GM18870 (cell line): ENCODE measurements at regions not wholly inside any gene's neighbourhood (a gene's known extent, or its start where the extent isn't known, plus 50 kb on each side); places are given as distances from the start of the nearest gene placed in this dataset.
"Not testable (repeated sequence)": the region's sequence is repeated elsewhere in the genome, so short reads cannot be mapped to it uniquely, and the experiment has no call there.

Experiments
- ATAC-seq: cut with Tn5 transposase; IDR thresholded peaks from one replicate; pipeline ENCODE4 v1.9.1; 2021; ENCODE audit warnings: moderate library complexity; ENCODE audit not compliant: unreplicated experiment

DNA sequence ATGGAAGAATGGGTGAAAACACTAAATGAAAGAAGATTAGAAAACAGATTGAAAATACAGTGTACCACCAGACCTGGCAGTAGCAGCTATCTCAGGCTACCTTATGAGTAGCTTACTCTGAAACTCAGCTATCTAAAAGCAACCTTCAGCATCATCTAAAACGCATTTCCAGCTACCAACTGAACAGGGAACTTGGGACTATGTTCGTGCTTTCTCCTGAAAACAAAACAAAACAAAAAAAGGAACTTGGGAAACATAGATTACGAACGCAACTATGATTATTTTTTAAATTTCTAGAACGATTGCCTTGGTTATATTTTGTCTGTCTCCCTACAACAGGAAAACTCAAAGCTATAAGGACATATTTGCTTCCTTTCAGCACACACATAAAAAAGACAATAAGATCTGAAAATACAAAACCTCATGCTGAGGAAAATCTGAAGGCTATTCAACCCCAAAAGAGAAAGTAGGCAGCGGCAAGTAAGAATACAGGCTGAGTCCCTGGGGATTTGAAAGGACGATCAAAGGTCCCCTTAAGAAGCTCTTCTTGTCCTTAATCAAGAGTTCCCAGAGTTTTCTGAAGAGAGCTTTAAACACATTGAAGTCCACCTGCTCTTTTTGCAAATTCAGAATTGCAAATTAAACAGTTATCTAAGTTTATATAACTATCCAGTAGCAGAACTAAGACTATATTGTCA, 53.4 kb downstream of the OR2K2 start:
- no peak for ATAC-seq

DNA sequence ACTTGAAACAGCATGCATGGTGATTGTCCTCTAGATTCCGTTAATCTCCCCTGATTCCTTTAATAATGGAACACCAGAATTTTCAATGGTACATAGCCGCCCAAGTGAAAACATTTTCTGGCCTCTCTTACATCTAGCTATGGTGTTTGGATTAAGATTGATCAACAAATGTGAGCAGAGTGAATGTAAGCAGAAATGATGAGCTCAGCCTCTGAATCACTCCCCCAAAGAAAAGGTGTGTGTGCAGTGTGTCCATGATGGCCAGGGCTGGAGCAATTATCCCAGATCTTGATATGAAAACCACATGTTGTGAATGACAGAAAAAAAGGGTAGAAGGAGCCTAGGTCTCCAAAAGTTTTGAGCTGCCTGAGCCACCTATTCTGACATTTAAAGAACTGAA, 55.3 kb downstream of the OR2K2 start:
- ATAC-seq: no peak

DNA sequence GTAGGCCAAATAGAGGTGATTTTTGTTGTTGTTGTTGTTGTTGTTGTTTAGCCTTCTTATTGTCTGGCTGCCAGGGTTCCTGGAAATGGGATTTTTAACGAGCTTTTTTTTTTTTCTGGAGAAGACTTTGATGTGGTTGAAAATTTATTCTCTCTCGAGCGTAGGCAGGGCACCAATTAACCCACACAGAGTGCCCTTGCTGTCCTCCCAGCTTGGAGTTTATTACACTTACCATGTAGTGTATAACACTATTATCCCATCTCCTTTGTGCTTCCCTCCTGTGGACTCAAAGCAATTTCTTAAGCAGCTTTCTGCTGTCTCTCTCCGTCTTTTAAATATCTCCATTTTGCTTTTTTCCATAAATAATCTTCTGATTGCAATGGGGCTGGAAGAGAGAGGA, 57.4 kb downstream of the OR2K2 start:
- no peak for ATAC-seq

DNA sequence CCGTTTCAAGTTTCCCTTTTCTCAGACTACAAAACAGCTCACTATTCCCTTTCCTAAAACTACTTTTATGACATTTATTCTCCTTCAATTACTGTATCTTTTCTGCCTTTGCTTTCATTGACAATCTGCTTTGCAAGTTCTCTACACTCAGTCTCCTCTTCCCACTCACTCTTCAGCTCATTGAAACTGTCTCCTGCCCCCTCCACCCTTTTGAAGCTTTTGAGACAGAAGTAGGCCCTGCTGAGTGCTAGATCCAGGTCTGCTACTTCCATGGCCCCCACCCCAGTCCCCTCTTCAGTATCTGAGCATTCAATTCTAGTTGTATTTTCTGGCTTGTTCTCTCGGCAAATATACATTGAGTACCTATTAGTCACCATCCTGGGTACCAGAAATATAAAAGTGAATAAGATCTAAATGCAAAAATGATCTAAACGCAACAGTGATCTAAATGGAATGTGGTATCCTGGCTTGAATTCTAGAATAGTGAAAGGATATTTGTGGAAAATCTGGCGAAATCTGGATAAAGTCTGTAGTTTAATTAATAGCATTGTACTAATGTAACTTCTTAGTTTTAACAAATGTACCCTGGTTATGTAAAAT, 58.4 kb downstream of the OR2K2 start:
- ATAC-seq: no peak

DNA sequence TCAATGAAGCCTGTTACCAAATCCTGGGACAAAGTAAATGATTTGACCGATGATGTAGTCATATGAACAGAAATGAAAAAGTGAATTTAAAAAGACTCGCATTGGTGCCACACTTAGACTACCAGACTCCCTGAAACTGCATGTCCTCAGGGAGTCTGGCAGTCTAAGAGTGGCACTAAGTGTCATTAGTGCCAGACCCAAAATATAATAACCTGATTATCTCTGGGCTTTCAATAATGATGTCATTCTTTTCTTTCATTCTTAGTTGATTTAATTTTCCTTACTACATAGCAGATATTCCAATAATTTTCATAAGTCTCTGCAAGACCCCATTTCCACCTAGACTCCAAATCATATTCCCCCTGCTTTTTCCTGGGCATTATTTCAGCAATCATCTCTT, 59.0 kb downstream of the OR2K2 start:
- ATAC-seq: no peak

DNA sequence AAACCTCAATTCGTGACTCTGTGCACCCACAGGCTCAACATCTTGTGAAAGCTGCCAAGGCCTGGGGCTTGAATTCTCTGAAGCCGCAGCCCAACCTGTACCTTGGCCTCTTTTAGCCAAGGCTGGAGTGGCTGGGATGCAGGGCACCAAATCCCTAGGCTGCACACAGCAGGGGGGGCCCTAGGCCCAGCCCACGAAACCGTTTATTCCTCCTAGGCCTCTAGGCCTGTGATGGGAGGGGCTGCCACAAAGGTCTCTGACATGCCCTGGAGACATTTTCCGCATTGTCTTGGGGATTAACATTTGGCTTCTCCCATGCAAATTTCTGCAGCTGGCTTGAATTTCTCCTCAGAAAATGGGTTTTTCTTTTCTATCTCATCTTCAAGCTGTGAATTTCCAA, 64.0 kb downstream of the OR2K2 start:
- not testable (repeated sequence) for ATAC-seq

DNA sequence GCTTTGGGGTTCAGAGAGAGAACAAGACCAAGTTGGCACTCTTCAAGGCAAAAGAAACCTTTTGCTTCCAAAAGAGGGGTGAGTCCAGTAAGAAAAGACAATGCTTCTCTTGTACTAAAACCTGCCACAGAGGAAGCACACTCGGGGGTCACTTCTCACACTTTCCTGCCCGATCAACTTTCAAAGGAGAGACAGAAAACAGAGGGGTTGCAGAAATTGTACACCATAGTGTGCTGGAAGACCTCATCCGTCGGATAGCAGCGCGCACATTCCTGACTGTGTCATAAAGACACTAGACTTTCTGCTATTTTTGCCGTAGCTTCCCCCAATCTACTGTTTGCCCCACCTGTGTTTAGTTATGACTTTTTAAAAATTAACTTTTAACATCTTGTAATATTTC, 66.9 kb downstream of the OR2K2 start:
- no peak for ATAC-seq

DNA sequence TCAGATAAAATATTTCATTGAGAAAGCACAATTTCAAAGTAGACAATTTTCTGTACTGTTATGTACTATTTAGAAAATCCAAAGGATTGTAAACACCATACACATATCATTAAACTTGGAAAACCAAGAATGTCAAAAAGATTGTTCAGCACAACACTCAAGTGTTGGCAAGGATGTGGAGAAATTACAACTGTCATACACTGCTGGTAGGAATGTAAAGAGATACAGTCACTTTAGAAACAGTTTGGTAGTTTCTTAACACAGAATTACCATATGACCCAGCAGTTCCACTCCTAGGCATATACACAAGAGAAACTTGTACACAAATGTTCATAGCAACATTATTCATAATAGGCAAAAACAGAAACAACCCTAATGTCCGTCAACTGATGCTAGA, 71.2 kb downstream of the OR2K2 start:
- no peak for ATAC-seq

DNA sequence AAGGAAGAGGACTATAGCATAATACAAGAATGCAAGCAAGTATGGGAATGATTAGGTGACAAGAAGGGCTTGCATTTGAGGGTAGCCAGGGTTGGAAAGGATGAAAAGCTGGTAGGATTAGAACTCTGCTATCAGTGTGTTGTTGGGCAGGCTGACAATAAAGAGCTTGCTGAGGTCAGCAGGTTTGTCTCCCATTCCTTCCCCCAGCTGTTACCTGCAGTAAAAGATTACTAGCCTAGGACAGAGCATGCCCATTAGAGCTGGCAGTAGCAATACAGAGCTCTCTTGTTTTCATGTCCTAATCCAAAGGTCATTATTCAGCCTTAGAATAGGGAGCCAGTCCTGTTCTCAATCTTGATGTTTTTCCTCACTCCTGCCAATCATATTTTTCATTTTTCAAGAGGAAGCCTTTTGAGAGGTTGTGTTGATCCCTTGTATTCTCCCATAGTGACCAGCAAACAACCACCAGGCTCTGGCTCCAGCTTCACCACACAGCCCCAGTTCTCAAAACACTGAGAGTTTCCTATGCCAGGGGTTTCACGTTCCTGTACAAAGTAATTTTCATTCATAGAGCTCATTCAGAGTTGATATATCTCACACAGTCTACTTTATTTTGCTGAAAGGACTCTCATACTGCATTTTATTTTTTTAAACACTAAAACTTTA, 71.7 kb downstream of the OR2K2 start:
- ATAC-seq: no peak

DNA sequence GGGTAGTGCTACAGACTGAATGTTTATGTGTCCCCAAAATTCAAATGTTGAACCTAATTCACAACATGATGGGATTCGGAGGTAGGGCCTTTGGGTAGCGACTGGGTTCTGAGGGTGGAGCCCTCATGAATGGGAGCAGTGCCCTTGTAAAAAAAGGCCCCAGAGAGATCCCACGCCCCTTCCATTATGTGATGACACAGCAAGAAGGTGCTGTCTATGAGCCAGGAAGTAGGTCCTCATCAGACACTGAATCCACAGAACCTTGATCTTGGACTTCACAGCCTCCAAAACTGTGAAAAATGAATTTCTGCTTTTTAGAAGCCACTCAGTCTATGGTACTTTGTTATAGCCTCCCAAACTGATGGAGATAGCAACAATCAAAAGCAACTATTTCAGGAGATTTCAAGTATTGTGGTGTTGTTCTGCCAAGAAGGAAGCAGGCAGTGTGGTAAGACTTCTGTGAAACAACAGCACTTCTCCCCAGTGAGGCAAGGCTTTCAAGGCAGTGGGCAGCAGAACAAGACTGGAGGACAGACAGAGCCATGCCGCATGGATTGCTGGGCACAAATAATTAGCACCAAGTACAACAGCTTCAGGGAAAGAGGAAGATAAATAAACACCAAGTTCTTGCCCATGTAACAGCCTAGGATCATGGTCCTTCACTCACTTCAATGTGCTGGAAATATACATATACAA, 76.1 kb downstream of the OR2K2 start:
- no peak for ATAC-seq

DNA sequence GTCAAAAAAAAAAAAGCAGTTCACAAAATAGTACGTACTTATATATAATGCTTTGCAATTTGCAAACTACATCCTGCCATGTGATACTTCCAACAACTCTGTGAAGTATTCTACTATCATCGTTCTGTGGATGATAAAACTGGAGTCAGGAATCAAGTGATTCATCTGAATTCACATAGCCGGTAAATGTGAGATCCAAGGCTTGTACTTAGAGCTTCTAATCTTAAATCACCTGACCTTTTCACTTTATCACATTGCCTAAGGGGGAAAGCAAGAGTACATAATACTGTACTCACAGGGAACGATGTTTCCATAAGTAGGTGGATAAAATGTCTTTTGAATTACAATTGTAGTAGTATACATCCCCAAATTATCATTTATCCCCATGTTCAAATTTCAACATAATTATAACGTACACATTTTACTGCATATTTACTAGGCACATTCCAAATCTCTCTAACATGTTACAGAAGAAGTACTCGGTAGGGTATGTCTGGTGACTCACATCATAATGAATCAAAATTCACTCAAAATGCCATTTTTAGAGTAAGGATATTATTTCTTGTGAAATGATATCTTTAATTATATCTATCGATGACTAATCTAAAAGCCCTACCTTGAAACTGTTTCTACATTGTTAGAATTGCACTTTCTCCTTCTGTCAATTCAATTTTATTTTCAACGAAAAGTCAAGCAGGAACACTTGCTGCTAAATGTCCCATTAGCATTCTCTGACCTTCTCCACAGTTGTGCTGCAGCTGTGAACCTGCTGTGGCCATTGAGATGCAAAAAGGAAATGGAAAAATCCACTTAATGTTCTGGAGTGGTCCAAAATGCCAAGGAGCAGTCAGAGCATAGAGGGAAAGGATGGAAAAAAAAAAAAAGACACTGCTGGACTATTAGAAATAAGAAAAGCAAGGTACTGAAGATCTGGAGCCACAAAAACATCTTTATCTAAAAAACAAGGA, 78.9 kb downstream of the OR2K2 start:
- ATAC-seq: no peak

DNA sequence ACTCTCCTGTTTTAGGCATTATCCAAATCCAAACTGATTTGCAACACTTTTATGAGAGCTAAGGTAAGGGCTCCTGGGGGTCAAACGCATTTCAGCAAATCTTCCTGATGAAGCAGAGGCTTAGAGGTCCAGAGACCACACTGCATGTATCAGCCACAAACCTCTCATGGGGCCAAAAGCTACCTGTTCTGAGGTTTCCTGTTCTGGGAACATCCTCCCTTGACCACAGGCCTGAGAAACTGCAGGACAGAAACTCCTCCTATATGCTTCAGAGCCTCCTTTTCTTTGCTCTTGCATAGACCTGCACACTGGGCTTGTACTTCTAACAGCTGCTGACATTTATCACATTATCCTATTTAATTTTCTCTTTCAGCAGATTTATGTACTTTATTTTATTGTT, 92.6 kb downstream of the OR2K2 start:
- ATAC-seq: no peak

DNA sequence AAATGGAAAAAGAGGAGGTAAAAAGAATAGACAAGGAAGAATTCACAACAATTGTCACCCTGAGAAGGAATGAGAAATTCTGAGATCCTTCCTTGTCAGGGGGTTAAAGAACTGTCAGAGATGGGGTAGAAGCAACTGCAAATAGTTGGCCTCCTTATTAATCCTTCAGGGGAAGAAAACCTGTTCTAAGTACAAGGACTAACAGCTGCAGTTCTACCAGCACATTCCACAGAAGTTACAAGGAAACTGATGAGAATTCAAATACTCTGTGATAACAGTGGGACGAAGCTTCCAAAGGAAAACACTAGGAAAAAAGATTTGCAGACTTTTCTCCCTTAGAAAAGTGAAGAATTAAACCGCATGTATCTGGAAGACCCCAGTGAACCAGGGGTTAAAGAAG, 93.7 kb downstream of the OR2K2 start:
- ATAC-seq: no peak

DNA sequence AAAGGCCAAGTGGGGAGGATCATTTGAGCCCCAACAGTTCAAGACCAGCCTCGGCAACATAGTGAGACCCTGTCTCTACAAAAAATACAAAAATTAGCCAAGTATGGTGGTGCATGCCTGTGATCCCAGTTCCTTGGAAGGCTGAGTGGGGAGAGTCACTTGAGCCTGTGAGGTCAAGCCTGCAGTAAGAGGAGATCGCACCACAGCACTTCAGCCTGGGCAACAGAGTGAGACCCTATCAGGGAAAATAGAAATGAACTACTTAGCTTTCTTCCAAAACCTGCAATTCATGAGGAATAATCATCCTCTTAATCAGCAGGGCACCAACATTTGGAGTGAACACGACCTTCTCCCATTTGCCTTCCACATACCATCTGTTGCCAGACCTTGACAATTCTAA, 96.1 kb downstream of the OR2K2 start:
- no peak for ATAC-seq

DNA sequence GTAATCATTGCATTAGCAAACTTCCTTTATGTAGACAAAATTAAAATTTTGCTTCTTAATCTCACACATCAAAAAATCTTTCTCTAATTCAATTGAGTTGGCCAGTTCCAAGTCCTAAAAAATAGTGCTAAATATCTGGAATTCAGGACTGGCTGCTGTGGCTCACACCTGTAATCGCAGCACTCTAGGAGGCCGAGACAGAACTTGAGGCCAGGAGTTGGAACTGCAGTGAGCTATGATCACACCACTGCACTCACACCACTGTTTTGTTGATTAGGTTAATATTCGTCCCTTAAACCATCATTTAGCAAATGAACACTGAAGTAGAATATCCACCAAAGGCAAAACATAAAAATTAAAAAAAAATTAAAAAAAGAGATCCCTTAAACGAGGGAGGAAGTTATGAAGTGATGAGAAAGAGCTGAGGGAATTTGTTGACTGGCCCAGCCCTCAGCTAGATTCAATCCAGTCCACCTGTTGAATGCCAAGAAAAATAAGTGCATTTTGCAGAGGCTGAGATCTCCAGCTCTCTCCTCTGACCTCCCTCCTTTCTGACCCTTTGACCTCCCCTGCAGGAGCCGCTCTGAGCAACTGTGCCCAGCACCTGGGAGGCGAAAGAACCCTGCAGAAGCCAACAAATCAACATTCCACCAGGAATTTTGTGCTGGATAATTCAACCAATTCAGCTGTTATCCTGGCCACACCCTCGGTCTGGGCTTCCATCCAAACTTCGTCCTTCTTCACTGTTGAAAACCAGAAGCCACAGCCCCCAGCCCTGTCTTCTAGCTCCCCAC, 96.8 kb downstream of the OR2K2 start:
- no peak for ATAC-seq

DNA sequence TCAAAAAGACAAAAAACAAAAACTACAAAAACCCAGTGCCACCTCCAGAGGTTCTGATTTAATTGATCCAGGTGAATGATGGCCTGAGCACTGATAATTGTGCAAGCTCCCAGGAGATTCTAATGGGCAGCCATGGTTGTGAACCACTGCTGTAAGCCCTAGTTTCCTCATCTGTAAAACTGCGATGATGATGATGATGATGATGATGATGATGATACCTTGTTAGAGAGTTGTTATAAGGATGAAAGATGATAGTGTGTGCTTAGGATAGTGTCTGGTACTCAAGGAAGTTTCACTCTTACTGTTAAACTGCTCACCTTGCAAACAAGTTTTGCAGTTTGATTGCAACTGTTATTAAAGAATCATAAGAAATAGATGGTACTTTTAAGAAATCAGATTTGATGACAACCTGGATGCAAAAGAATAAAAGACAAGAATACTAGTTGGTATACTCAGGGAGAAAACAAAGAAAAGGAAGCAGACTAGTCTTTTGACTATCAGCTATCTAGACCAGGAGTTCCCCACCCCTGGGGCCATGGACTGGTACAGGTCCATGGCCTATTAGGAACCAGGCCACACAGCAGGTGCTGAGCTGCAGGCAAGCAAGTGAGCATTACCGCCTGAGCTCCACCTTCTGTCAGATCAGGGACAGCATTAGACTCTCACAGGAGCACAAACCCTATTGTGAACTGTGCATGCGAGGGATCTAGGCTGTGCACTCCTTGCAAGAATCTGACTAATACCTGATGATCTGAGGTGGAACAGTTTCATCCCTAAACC, 98.0 kb downstream of the OR2K2 start:
- ATAC-seq: no peak

DNA sequence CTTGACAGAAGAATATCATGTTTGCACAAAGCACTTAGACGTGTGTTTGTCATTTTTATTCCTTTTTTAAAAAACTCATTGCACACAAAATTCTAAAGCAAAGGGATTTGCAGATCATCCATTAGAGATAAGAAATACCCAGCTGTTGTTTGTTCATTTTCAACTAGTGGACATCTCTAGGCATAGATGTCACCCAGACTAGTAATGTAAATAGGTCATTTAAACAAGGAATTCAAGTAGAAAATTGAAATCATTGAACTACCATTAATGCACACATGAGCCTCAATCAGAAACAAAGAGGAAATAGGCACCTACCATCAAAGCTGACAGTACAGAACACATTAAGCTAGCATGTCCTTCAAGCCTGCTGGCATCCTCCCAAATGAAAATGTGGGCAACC, 107.3 kb downstream of the OR2K2 start:
- ATAC-seq: no peak

DNA sequence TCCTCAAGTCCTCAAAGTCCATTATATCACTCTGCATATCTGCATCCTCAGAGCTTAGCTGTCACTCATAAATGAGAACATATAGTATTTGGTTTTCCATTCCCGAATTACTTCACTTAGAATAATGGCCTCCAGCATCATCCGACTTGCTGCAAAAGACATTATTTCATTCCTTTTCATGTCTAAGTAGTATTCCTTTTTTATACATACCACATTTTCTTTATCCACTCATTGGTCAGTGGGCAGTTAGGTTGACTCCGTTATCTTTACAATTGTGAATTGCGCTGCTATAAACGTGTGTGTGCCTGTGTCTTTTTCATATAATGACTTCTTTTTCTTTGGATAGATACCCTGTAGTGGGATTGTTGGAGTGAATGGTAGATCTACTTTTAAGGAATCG, 117.2 kb downstream of the OR2K2 start:
- ATAC-seq: no peak

DNA sequence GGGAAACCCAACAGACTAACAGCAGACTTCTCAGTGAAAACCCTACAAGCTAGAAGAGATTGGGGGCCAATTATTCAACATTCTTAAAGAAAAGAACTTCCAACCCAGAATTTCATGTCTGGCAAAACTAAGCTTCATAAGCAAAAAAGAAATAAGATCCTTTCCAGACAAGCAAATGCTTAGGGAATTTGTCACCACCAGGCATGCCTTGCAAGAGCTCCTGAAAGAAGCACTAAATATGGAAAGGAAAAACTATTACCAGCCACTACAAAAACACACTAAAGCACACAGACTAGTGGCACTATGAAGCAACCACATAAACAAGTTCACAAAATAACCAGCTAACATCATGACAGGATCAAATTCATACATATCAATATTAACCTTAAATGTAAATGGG, 131.1 kb downstream of the OR2K2 start:
- ATAC-seq: no peak
